Hypothalamus (tissue), 51 donors: ENCODE measurements at regions not wholly inside any gene's neighbourhood (a gene's known extent, or its start where the extent isn't known, plus 50 kb on each side); places are given as distances from the start of the nearest gene placed in this dataset.

ENCODE experiments used
- DNase-seq, 51 donors: peaks; one replicate each; lab custom pipeline; 2025; lab: John Stamatoyannopoulos, UW

- DNase-seq, result no peak
These were observed 291.8 kb upstream of the MARCKS start for GRCh38 chr6:113565306-113565705.

- DNase-seq, result no peak
These were observed 287.0 kb upstream of the MARCKS start for GRCh38 chr6:113570161-113570560.

GRCh38 chr6:113570641-113571040, 286.5 kb upstream of the MARCKS start:
- no peak for DNase-seq

- no peak for DNase-seq
These were observed 283.0 kb upstream of the MARCKS start for GRCh38 chr6:113574147-113574546.

GRCh38 chr6:113576310-113576709, 280.8 kb upstream of the MARCKS start:
- DNase-seq, result no peak

GRCh38 chr6:113578691-113579090, 278.5 kb upstream of the MARCKS start:
- no peak for DNase-seq

GRCh38 chr6:113584767-113585166, 272.4 kb upstream of the MARCKS start:
- no peak for DNase-seq

GRCh38 chr6:113585246-113585645, 271.9 kb upstream of the MARCKS start:
- no peak for DNase-seq

- no peak for DNase-seq
These were observed 270.6 kb upstream of the MARCKS start for GRCh38 chr6:113586413-113587077.

GRCh38 chr6:113587078-113587699, 270.0 kb upstream of the MARCKS start:
- peak in 17 of 51 donors; percentile 3 to 73 (median 29) for DNase-seq

- no peak for DNase-seq
These were observed 268.5 kb upstream of the MARCKS start for GRCh38 chr6:113588646-113589045.

- DNase-seq, result no peak
These were observed 265.0 kb upstream of the MARCKS start for GRCh38 chr6:113591896-113592827.

- no peak for DNase-seq
These were observed 262.4 kb upstream of the MARCKS start for GRCh38 chr6:113594726-113595125.

GRCh38 chr6:113595911-113596376, 261.2 kb upstream of the MARCKS start:
- DNase-seq, result no peak

GRCh38 chr6:113596387-113597230, 260.5 kb upstream of the MARCKS start:
- DNase-seq, result no peak

- no peak for DNase-seq
These were observed 259.9 kb upstream of the MARCKS start for GRCh38 chr6:113597231-113597583.

GRCh38 chr6:113598786-113599185, 258.4 kb upstream of the MARCKS start:
- DNase-seq, result no peak

- DNase-seq, result no peak
These were observed 257.7 kb upstream of the MARCKS start for GRCh38 chr6:113599444-113599843.

- DNase-seq, result no peak
These were observed 256.4 kb upstream of the MARCKS start for GRCh38 chr6:113600551-113601339.
